GM12878 (cell line): ENCODE measurements at regions not wholly inside any gene's neighbourhood (a gene's known extent, or its start where the extent isn't known, plus 50 kb on each side); places are given as distances from the start of the nearest gene placed in this dataset.

Experiments
- ATAC-seq: fragments of 200-7000 bp; cut with Tn5 transposase; 3 replicates; pipeline ENCODE4 v1.9.1; 2020; ENCODE audit warnings: mild to moderate bottlenecking, moderate library complexity
- BruUV-seq: library from RNA; stranded (reverse); fragments of 400-500 nt; replicated peaks from 2 replicates; lab custom pipeline; 2021; lab: Mats Ljungman, UMichigan
- CTCF ChIA-PET: fragments of 300-600 bp; sonication (Branson Sonifier 250); formaldehyde crosslinking; extraction: SDS; loops from one replicate; lab custom pipeline; 2021; ENCODE audit warnings: inconsistent platforms; lab: Yijun Ruan, JAX
- POLR2A ChIA-PET: fragments of 350-600 bp; formaldehyde crosslinking; extraction: SDS; loops from one replicate; lab custom pipeline; 2021; ENCODE audit warnings: inconsistent platforms; lab: Charles Lee
- RAD21 ChIA-PET: fragments of 300-600 bp; sonication (Branson Sonifier 250); formaldehyde crosslinking; loops from one replicate; lab custom pipeline; 2023; ENCODE audit warnings: antibody characterized with exemption; ENCODE audit not compliant: unreplicated experiment; lab: Charles Lee
- SMC1A ChIA-PET: fragments of 300-600 bp; sonication (Branson Sonifier 250); formaldehyde crosslinking; loops from one replicate; lab custom pipeline; 2023; ENCODE audit not compliant: unreplicated experiment, uncharacterized antibody; lab: Charles Lee
- DNase-seq: peaks from one replicate; pipeline ENCODE4 v3.0.0-alpha.2; 2011; ENCODE audit warnings: low read depth, low spot score
- FAIRE-seq: peaks from 3 replicates; lab custom pipeline; 2011; peaks lifted over from hg19 to GRCh38; lab: Jason Lieb, UNC
- H2AFZ ChIP-seq: 2 replicates; pipeline ENCODE4 v1.6.0; 2011; ENCODE audit warnings: low read depth, low read length, control low read depth; ENCODE audit not compliant: control insufficient read depth
- H3K27ac ChIP-seq: 2 replicates; pipeline ENCODE4 v1.5.1; 2011; ENCODE audit warnings: control low read depth; ENCODE audit not compliant: control insufficient read depth, insufficient read depth
- H3K27me3 ChIP-seq, 2 experiments: replicated peaks in 1 of 2; 2 replicates each; pipeline versions ENCODE4 v1.6.0 to v1.6.1; 2011; ENCODE audit warnings: low read length in 1 of 2; ENCODE audit not compliant: control insufficient read depth in 2 of 2, insufficient read depth in 2 of 2
- H3K36me3 ChIP-seq, 2 experiments: 2 replicates each; pipeline ENCODE4 v1.5.1; 2011; ENCODE audit warnings: low read length in 1 of 2; ENCODE audit not compliant: control insufficient read depth in 2 of 2, insufficient read depth in 2 of 2
- H3K4me1 ChIP-seq: 2 replicates; pipeline ENCODE4 v1.6.1; 2011; ENCODE audit warnings: mild to moderate bottlenecking, low read length, moderate library complexity, mixed read lengths; ENCODE audit not compliant: control insufficient read depth, insufficient read depth
- H3K4me2 ChIP-seq: 2 replicates; pipeline ENCODE4 v1.6.0; 2011; ENCODE audit warnings: control low read depth; ENCODE audit not compliant: control insufficient read depth, insufficient read depth
- H3K4me3 ChIP-seq: fragments of 200-600 bp; sonication (generic); 2 replicates; pipeline ENCODE4 v1.5.1; 2016
- H3K79me2 ChIP-seq: 2 replicates; pipeline ENCODE4 v1.6.0; 2011; ENCODE audit warnings: low read length; ENCODE audit not compliant: control insufficient read depth, insufficient read depth
- H3K9ac ChIP-seq: 2 replicates; pipeline ENCODE4 v1.8.0; 2011; ENCODE audit warnings: low read length, control low read depth, mixed read lengths; ENCODE audit not compliant: control insufficient read depth, insufficient read depth
- H3K9me3 ChIP-seq: replicated peaks from 3 replicates; pipeline ENCODE4 v1.5.1; 2011; ENCODE audit warnings: mild to moderate bottlenecking, low read length; ENCODE audit not compliant: control insufficient read depth, insufficient read depth
- H4K20me1 ChIP-seq: 2 replicates; pipeline ENCODE4 v1.6.0; 2011; ENCODE audit not compliant: control insufficient read depth, insufficient read depth
- EP300 ChIP-seq, 2 experiments: fragments of 150-350 bp in 1 of 2; IDR thresholded peaks; 2 replicates each; pipeline ENCODE4 v1.6.1; 2011 to 2012; ENCODE audit warnings: low read depth in 2 of 2, low read length in 2 of 2, borderline replicate concordance in 1 of 2, improper control_type of control experiment in 1 of 2, inconsistent platforms in 1 of 2; ENCODE audit not compliant: control insufficient read depth in 1 of 2
- HDGF ChIP-seq: fragments of 450-650 bp; IDR thresholded peaks from 2 replicates; pipeline ENCODE4 v1.6.1; 2016; ENCODE audit warnings: antibody characterized with exemption
- JUNB ChIP-seq: IDR thresholded peaks from 2 replicates; pipeline ENCODE4 v1.6.1; 2016; ENCODE audit warnings: antibody characterized with exemption, mild to moderate bottlenecking
- LARP7 ChIP-seq: fragments of 450-650 bp; IDR thresholded peaks from 2 replicates; pipeline ENCODE4 v1.6.1; 2017; ENCODE audit warnings: mild to moderate bottlenecking
- MAX ChIP-seq: IDR thresholded peaks from 2 replicates; pipeline ENCODE4 v1.6.1; 2012; ENCODE audit warnings: low read depth, low read length, improper control_type of control experiment
- MEF2A ChIP-seq: IDR thresholded peaks from 2 replicates; pipeline ENCODE4 v1.6.1; 2011; ENCODE audit warnings: low read depth, mild to moderate bottlenecking, low read length, moderate library complexity; ENCODE audit not compliant: insufficient read depth
- PAX8 ChIP-seq: fragments of 450-650 bp; IDR thresholded peaks from 2 replicates; pipeline ENCODE4 v1.6.1; 2017; ENCODE audit warnings: mild to moderate bottlenecking, moderate library complexity
- SMARCA5 ChIP-seq: fragments of 450-650 bp; IDR thresholded peaks from 2 replicates; pipeline ENCODE4 v1.6.1; 2017; ENCODE audit warnings: mild to moderate bottlenecking
- ZBTB11 ChIP-seq: fragments of 450-650 bp; formaldehyde crosslinking; IDR thresholded peaks from 2 replicates; pipeline ENCODE4 v1.5.0; 2022; ENCODE audit warnings: mild to moderate bottlenecking, missing genetic modification characterization
- WGBS: methylation state at CpG from one replicate; pipeline ENCODE4 v1.1.6; 2016; ENCODE audit warnings: low lambda C conversion rate; ENCODE audit not compliant: insufficient replicate concordance, insufficient coverage; ENCODE audit errors: missing lambda C conversion rate; 5-methylcytosine and 5-hydroxymethylcytosine counted together
- in situ Hi-C: fragments of 300-500 bp; cut with MboI; formaldehyde crosslinking; loops from 9 replicates; pipeline ENCODE4 v1.14.3; 2018; ENCODE audit warnings: mixed read lengths
- intact Hi-C: fragments of 100-400 bp; cut with micrococcal nuclease; formaldehyde crosslinking; loops from one replicate; pipeline ENCODE4 v1.14.2; 2022; ENCODE audit not compliant: unreplicated experiment
- TF ChIP-seq, protein P1 (sequence below): IDR thresholded peaks from 2 replicates; pipeline ENCODE4 v1.6.1; 2012; ENCODE audit warnings: low read length, inconsistent platforms

DNA sequence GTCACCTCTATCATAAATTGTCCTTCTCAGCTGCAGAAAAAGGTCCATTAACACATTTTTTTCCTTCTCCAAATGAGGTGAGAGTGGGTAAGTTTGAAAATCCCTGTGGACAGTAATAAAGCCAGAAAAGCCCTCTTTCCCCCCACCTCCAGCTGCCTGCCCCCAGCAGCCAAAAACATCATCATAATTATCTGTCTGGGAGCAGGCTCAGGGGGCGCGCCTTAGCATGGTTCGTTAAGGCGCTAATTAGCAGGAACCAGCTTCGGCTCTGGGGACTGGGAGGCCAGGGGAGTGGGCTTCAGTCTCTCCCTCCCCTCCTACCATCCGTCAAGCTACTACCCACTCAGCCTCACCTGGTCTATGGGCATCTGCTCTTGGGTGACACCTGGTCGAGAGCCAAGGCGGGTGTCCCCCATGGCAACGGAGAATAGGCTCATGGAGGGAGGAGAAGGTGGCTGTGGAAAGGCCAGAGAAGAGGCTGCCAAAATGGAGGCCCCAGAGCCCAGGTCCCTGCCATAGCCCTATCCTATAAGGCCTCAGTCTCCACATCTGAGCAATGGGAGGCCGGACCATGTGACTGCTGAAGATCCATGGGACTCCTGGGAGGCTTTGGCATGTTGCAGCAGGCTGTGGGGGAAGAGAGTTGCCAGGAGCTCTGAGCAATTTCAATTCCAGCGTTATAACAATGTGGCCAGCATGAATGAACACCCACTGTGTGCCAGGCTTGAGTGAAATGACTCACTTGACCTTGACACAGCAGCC, 140.1 kb upstream of the LINGO1 start:
- ATAC-seq (no peak), DNase-seq (no peak), FAIRE-seq (no peak)
- ChIA-PET POLR2A (no interaction called here), CTCF (interaction anchor here (1.0 kb wide), 1 partner anchor 11 kb away, joined by 6 read pairs; no protein-coding TSS in a partner anchor), SMC1A (no interaction called here), RAD21 (no interaction called here)
- Histone ChIP-seq H4K20me1 (no peaks in the 10 kb centered on the region), H3K4me3 (no peak overlapping the region), H3K4me2 (no peak overlapping the region), H3K9me3 (no peaks in the 10 kb centered on the region), H3K27me3 (no peaks in the 10 kb centered on the region; a peak in 3 of 4 replicates), H3K36me3 (no peaks in the 10 kb centered on the region), H3K79me2 (no peaks in the 10 kb centered on the region), H3K27ac (no peak overlapping the region), H3K9ac (no peak overlapping the region), H3K4me1 (no peaks in the 10 kb centered on the region), H2AFZ (no peak overlapping the region)
- intact Hi-C loops = no loop called here
- 30% methylated on average over 11 of the region's 11 CpGs for WGBS
- TF ChIP-seq MAX (no peak), PAX8 (no peak), LARP7 (no peak), ZBTB11 (CRISPR knock-in tag) (no peak), EP300 (IDR thresholded peaks at IDR 0.05; ENCODE audit: borderline replicate concordance in 1 of 2, control insufficient read depth in 1 of 2, low read depth in 2 of 2, low read length in 2 of 2) (no peak), JUNB (no peak), MEF2A (no peak), HDGF (no peak), SMARCA5 (no peak)
- TF ChIP-seq, protein P1, sequence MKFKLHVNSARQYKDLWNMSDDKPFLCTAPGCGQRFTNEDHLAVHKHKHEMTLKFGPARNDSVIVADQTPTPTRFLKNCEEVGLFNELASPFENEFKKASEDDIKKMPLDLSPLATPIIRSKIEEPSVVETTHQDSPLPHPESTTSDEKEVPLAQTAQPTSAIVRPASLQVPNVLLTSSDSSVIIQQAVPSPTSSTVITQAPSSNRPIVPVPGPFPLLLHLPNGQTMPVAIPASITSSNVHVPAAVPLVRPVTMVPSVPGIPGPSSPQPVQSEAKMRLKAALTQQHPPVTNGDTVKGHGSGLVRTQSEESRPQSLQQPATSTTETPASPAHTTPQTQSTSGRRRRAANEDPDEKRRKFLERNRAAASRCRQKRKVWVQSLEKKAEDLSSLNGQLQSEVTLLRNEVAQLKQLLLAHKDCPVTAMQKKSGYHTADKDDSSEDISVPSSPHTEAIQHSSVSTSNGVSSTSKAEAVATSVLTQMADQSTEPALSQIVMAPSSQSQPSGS = no peak
- in situ Hi-C loops = no loop called here
- BruUV-seq = no TSS peak
